IPS-20b (cell line): ENCODE measurements at regions not wholly inside any gene's neighbourhood (a gene's known extent, or its start where the extent isn't known, plus 50 kb on each side); places are given as distances from the start of the nearest gene placed in this dataset.

Source experiments
- H3K27ac ChIP-seq: one replicate; pipeline ENCODE4 v1.5.1; 2013; ENCODE audit warnings: low read length
- H3K27me3 ChIP-seq: 2 replicates; pipeline ENCODE4 v1.6.1; 2013; ENCODE audit warnings: mild to moderate bottlenecking, low read length, inconsistent platforms; ENCODE audit not compliant: insufficient read depth
- H3K36me3 ChIP-seq: 2 replicates; pipeline ENCODE4 v1.6.1; 2013; ENCODE audit warnings: low read depth, mild to moderate bottlenecking, inconsistent platforms, low read length, moderate library complexity; ENCODE audit not compliant: insufficient read depth
- H3K4me1 ChIP-seq: 2 replicates; pipeline ENCODE4 v1.6.1; 2013; ENCODE audit warnings: mild to moderate bottlenecking, control low read depth, inconsistent platforms, low read length, moderate library complexity; ENCODE audit not compliant: insufficient read depth
- H3K4me3 ChIP-seq: 2 replicates; pipeline ENCODE4 v1.5.1; 2013; ENCODE audit warnings: mild to moderate bottlenecking, low read length, inconsistent platforms
- H3K9ac ChIP-seq: 2 replicates; pipeline ENCODE4 v1.6.1; 2013; ENCODE audit warnings: low read depth, mild to moderate bottlenecking, inconsistent platforms, low read length, moderate library complexity
- H3K9me3 ChIP-seq: 2 replicates; pipeline ENCODE4 v1.6.1; 2013; ENCODE audit warnings: mild to moderate bottlenecking, low read depth, low read length, inconsistent platforms; ENCODE audit not compliant: insufficient read depth

DNA sequence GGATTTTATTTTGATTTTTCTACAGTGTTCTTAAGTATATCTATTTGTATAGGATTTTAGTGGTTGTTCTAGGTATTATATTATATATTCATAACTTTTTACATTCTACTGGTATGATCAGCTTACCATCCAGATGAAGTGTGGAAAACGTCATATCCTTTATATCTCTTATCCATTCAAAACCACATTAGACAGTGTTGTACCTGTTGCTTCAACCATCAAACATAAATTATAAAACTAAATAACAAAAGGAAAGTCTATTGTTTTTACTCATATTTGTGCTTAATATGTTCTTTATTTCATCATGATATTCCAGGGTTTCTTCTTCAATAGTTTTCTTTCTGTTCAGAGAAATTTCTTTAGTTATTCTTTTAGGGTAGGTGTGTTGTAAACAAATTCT is 191.4 kb downstream of the RPLP1 start:
- no peak overlapping the region for H3K9ac ChIP-seq
- no peak overlapping the region for H3K4me3 ChIP-seq
- H3K9me3 ChIP-seq: peaks cover 12% of the 10 kb centered on the region
- no peaks in the 10 kb centered on the region for H3K27me3 ChIP-seq
- no peak overlapping the region for H3K27ac ChIP-seq
- no peaks in the 10 kb centered on the region for H3K36me3 ChIP-seq
- peaks cover 21% of the 10 kb centered on the region for H3K4me1 ChIP-seq

DNA sequence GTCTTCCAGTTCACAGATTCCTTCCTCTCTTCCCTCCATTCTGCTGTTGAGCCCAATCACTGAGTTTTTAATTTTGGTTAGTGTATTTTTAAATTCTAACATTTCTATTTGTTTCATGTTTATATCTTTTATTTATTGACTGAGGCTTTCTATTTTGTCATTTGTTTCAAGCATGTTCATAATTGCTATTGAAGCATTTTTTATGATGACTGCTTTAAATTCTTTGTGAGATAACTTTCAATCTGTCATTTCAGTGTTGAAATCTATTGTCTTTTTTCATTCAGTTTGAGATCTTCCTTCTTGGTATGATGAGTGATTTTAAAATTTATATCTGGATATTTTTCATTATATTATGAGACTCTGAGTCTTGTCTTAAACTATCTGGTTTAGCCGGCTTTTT is 192.3 kb downstream of the RPLP1 start:
- Histone ChIP-seq H3K4me1 (peaks cover 27% of the 10 kb centered on the region), H3K27ac (no peak overlapping the region), H3K9me3 (peaks cover 12% of the 10 kb centered on the region; the same call in 1 of the 2 replicates), H3K9ac (no peak overlapping the region), H3K4me3 (no peak overlapping the region), H3K27me3 (no peaks in the 10 kb centered on the region), H3K36me3 (no peaks in the 10 kb centered on the region)

GRCh38 chr15:69647142-69647513 is 194.5 kb downstream of the RPLP1 start:
- H3K9ac ChIP-seq: no peak overlapping the region
- H3K27ac ChIP-seq: no peak overlapping the region
- H3K4me3 ChIP-seq: no peak overlapping the region
- H3K9me3 ChIP-seq: no peaks in the 10 kb centered on the region
- no peaks in the 10 kb centered on the region for H3K27me3 ChIP-seq
- H3K36me3 ChIP-seq: no peaks in the 10 kb centered on the region
- peaks cover 27% of the 10 kb centered on the region for H3K4me1 ChIP-seq

- Histone ChIP-seq H3K27me3 (no peaks in the 10 kb centered on the region), H3K4me1 (peaks cover 27% of the 10 kb centered on the region), H3K9me3 (no peaks in the 10 kb centered on the region), H3K36me3 (no peaks in the 10 kb centered on the region), H3K9ac (no peak overlapping the region), H3K27ac (no peak overlapping the region), H3K4me3 (no peak overlapping the region)
Observed at GRCh38 chr15:69648212-69648611, 195.6 kb downstream of the RPLP1 start.

DNA sequence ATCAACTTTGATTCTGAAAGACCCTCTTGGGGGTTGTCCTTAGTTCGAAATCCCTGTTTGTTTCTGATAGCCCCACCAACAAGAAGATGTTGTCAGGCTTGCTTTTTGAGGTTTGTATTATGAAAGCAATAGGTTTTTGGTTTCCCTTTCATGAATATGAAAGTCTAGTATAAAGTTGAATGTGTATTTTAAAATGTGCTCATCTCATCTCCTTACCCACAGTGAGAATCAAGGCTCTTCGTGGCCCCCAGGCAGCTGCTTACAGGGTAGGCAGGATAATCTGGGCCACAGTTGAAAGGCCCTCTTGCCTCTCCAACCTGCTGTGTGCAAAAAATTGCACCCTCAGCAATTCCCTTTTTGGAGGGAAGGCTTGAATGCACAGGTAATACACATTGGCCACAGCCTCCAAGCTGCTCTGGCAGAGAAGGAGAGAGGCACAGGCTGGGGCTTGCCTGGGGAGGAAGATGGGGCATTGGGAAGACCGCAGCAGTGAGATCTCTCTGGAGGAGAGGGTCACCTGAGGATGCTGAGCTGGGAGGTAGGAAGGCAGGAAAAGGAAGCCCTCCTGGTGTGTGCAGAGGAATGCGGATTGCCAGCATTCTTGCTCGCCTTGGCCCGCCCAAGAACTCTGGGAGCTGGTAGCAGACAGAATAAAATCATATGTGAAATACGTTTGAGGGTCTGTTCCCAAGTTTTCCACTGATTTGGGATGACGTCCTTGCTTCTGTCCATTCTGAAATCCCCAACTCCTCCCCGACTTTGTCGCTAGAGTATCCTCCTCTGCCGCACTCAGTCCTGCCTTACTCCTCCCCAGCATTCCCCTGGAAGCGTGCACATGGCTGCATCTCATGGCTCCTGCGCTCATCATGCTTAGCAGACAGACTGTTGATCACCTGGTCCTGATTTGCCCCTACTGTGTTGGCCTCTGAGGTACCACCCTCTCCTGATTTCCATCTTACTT is 196.4 kb downstream of the RPLP1 start:
- Histone ChIP-seq H3K9ac (0 out of 2 replicates have a peak overlapping the region, but pooled peaks have one; percentile 5), H3K9me3 (no peaks in the 10 kb centered on the region), H3K4me3 (no peak overlapping the region), H3K27ac (no peak overlapping the region), H3K27me3 (no peaks in the 10 kb centered on the region), H3K36me3 (no peaks in the 10 kb centered on the region), H3K4me1 (peaks cover 27% of the 10 kb centered on the region)

GRCh38 chr15:69652293-69652692 is 199.7 kb downstream of the RPLP1 start:
- no peak overlapping the region for H3K4me3 ChIP-seq
- H3K9me3 ChIP-seq: no peaks in the 10 kb centered on the region
- H3K4me1 ChIP-seq: peaks cover 20% of the 10 kb centered on the region
- H3K9ac ChIP-seq: no peak overlapping the region
- H3K36me3 ChIP-seq: no peaks in the 10 kb centered on the region
- H3K27me3 ChIP-seq: no peaks in the 10 kb centered on the region
- H3K27ac ChIP-seq: no peak overlapping the region

- Histone ChIP-seq H3K9me3 (no peaks in the 10 kb centered on the region), H3K4me3 (no peak overlapping the region), H3K9ac (no peak overlapping the region), H3K36me3 (no peaks in the 10 kb centered on the region), H3K27me3 (no peaks in the 10 kb centered on the region), H3K4me1 (peaks cover 14% of the 10 kb centered on the region), H3K27ac (no peak overlapping the region)
Observed at GRCh38 chr15:69652751-69653305, 200.2 kb downstream of the RPLP1 start.

DNA sequence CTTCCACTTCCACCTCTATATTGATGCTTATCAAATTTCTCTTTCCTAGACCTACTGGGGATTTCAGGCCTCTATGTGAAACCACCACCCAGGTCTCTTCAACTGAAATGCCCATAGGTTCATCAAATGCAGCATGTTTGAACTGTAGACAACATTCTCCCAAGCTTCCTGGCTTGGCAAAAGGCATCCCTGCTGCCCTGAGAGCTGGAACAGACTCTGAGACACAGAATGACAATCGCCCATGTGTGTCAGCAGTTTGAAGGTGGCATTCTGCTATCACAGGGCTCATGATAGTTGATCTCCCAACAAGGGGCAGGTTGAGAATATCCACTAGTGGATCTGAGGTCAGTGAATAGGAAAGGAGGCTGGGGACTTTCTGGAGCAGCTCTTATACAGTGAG is 200.7 kb downstream of the RPLP1 start:
- H3K27ac ChIP-seq: no peak overlapping the region
- H3K9me3 ChIP-seq: no peaks in the 10 kb centered on the region
- H3K36me3 ChIP-seq: no peaks in the 10 kb centered on the region
- peaks cover 12% of the 10 kb centered on the region for H3K4me1 ChIP-seq
- no peaks in the 10 kb centered on the region for H3K27me3 ChIP-seq
- H3K4me3 ChIP-seq: no peak overlapping the region
- no peak overlapping the region for H3K9ac ChIP-seq

- Histone ChIP-seq H3K36me3 (no peaks in the 10 kb centered on the region), H3K4me3 (no peak overlapping the region), H3K27ac (no peak overlapping the region), H3K9me3 (no peaks in the 10 kb centered on the region), H3K9ac (no peak overlapping the region), H3K27me3 (no peaks in the 10 kb centered on the region), H3K4me1 (peaks cover 7% of the 10 kb centered on the region)
Observed at GRCh38 chr15:69653846-69654245, 201.2 kb downstream of the RPLP1 start.

GRCh38 chr15:69656271-69657030 is 203.8 kb downstream of the RPLP1 start:
- H3K4me3 ChIP-seq: no peak overlapping the region
- H3K9ac ChIP-seq: no peak overlapping the region
- no peaks in the 10 kb centered on the region for H3K9me3 ChIP-seq
- H3K27me3 ChIP-seq: no peaks in the 10 kb centered on the region
- no peaks in the 10 kb centered on the region for H3K36me3 ChIP-seq
- no peaks in the 10 kb centered on the region for H3K4me1 ChIP-seq
- no peak overlapping the region for H3K27ac ChIP-seq

DNA sequence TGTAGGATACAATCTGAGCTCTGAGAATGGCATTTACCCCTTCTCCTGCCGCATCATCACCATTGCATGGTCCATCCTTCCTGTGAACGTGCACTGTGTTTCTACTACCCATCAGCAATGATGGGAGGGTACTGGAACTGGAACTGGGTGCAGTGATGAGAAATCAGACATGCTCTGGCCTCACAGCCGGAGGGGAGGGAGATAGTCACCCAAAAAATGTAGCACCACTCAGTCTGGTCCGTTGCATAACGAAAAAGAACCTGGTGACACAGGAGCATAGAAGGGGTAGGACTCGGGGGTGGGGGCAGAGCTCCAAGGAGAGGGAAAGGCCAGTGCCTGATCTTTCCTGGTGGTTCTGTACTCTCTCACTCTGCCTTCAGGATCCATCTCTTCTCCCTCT is 205.0 kb downstream of the RPLP1 start:
- Histone ChIP-seq H3K4me1 (no peaks in the 10 kb centered on the region), H3K27me3 (no peaks in the 10 kb centered on the region), H3K36me3 (no peaks in the 10 kb centered on the region), H3K4me3 (no peak overlapping the region), H3K9ac (no peak overlapping the region), H3K9me3 (no peaks in the 10 kb centered on the region), H3K27ac (no peak overlapping the region)
